ENCODE measurements at regions not wholly inside any gene's neighbourhood (a gene's known extent, or its start where the extent isn't known, plus 50 kb on each side); places are given as distances from the start of the nearest gene placed in this dataset.
"Not testable (repeated sequence)": the region's sequence is repeated elsewhere in the genome, so short reads cannot be mapped to it uniquely, and the experiment has no call there.

DNA sequence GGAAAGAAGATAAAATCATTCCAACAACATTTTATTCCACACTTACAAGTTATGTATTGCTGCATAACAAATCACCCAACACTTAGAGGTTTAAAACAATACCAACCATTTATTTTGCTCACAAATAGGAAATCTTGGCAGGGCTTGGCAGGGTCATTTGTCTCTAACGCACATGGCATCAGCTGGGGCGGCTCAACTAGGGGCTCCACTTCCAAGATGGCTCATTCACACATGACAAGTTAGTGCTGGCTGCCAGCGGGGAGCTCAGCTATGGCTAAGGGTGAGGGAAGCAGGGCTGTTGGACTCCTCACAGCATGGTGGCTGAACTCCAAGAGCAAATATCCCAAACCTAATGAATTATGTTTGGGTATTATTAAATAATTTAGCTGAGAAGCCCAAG, 377.0 kb downstream of the ZNF674 start:
- peak in 1 of 2 donors; percentile 15 for DNase-seq
- intact Hi-C loops (cut with DNase I; ENCODE audit: low total_unique reads), result no loop called here

DNA sequence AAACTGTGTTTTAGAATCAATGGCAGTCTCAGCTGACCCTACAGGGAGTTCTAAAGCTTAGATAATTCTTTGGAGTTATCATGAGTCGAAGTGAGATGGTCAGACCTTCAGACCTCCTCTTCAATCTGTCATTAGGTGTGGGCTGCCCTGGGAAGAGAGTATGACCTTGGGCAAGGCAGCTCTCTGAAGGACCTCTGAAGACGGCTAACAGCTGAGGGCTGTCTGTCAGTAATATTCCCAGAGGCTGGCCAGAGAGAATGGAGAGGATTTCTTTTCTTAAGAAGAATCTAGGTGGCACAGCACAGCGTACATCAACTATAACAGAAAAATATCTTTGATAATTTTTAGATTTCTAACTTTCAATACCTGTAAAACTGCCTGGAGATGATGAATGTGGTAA, 379.4 kb downstream of the ZNF674 start:
- Histone ChIP-seq H3K27me3 (no peaks in the 10 kb centered on the region), H3K36me3 (no peaks in the 10 kb centered on the region), H3K9me3 (no peaks in the 10 kb centered on the region), H3K4me1 (no peaks in the 10 kb centered on the region), H3K27ac (no peak overlapping the region), H3K4me3 (no peak overlapping the region)
- intact Hi-C loops (cut with DNase I; ENCODE audit: low total_unique reads), result no loop called here
- no peak for DNase-seq
- no peak for TF ChIP-seq POLR2A (IDR thresholded peaks at IDR 0.05)
- TF ChIP-seq, protein P1, sequence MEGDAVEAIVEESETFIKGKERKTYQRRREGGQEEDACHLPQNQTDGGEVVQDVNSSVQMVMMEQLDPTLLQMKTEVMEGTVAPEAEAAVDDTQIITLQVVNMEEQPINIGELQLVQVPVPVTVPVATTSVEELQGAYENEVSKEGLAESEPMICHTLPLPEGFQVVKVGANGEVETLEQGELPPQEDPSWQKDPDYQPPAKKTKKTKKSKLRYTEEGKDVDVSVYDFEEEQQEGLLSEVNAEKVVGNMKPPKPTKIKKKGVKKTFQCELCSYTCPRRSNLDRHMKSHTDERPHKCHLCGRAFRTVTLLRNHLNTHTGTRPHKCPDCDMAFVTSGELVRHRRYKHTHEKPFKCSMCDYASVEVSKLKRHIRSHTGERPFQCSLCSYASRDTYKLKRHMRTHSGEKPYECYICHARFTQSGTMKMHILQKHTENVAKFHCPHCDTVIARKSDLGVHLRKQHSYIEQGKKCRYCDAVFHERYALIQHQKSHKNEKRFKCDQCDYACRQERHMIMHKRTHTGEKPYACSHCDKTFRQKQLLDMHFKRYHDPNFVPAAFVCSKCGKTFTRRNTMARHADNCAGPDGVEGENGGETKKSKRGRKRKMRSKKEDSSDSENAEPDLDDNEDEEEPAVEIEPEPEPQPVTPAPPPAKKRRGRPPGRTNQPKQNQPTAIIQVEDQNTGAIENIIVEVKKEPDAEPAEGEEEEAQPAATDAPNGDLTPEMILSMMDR (IDR thresholded peaks at IDR 0.05), result no peak

More for the DNA sequence above, 377.0 kb downstream of the ZNF674 start:
- no peaks in the 10 kb centered on the region for H3K9me3 ChIP-seq
- no peak overlapping the region for H3K27ac ChIP-seq
- no peaks in the 10 kb centered on the region for H3K36me3 ChIP-seq
- H3K4me1 ChIP-seq, result no peaks in the 10 kb centered on the region
- no peaks in the 10 kb centered on the region for H3K27me3 ChIP-seq
- no peak overlapping the region for H3K4me3 ChIP-seq
- no peak for TF ChIP-seq POLR2A (IDR thresholded peaks at IDR 0.05)
- TF ChIP-seq, protein P1 (IDR thresholded peaks at IDR 0.05), result no peak

DNA sequence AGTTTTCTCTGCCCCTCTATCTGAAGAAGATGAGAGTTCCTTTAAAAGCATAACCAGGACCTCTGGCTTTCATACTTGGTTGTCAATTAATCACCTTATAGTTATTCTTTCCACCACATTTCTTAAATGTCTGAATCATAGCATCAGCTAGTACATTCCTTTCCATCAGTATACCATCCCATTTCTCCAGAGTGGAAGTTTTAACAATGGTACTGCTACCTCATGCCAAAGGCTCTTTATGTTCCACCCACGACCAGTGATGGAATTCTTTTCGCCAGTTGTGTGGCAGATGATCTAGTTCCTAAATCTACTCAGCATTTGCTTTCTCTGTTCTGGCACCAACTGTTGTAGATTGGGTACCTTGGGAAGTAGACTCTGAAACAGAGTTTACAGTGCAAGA, 379.8 kb downstream of the ZNF674 start:
- no peak for TF ChIP-seq POLR2A (IDR thresholded peaks at IDR 0.05)
- TF ChIP-seq, protein P1 (IDR thresholded peaks at IDR 0.05), result no peak
- intact Hi-C loops (cut with DNase I; ENCODE audit: low total_unique reads), result no loop called here
- no peaks in the 10 kb centered on the region for H3K36me3 ChIP-seq
- H3K9me3 ChIP-seq, result no peaks in the 10 kb centered on the region
- no peak for DNase-seq
- no peaks in the 10 kb centered on the region for H3K27me3 ChIP-seq
- H3K27ac ChIP-seq, result no peak overlapping the region
- H3K4me1 ChIP-seq, result no peaks in the 10 kb centered on the region
- H3K4me3 ChIP-seq, result no peak overlapping the region

DNA sequence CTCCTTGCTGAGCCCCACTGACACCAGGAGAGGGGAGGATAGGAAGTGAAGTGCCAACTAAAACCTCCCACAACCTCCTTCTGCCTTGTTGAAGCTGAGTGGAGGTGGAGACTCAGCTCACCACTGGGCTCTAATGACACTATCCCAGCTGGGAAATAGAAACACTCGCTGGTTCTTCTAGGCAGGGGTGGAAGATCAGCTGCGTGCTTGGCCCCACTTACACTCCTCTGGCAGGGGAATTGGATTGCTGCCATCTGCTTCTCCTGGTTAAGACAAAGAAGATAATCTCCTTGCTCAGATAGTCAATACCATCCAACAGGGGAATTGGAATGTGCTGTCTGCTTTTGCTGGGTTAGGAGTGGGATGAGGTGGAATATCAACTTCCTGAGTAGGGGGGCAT, 392.5 kb downstream of the ZNF674 start:
- intact Hi-C loops (cut with DNase I; ENCODE audit: low total_unique reads), result no loop called here
- TF ChIP-seq, protein P1 (IDR thresholded peaks at IDR 0.05), result no peak
- TF ChIP-seq POLR2A (IDR thresholded peaks at IDR 0.05), result no peak
- no peak for DNase-seq
- Histone ChIP-seq H3K36me3 (no peaks in the 10 kb centered on the region), H3K27me3 (no peaks in the 10 kb centered on the region), H3K9me3 (no peaks in the 10 kb centered on the region), H3K4me3 (no peak overlapping the region), H3K4me1 (no peaks in the 10 kb centered on the region), H3K27ac (no peak overlapping the region)

DNA sequence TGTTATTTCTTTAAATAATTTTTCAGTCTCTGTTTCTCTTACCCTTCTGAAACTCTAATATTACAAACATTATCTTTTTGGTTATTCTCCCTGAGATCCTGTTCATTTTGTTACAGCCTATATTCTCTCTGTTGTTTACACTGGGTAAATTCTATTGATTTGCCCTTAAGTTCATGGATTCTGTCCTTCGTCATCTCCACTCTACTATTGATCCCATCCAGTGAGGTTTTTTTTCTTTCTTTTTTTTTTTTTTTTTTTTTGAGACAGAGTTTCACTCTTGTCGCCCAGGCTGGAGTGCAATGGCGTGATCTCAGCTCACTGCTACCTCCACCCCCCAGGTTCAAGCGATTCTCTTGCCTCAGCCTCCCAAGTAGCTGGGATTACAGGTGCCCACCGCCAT, 393.9 kb downstream of the ZNF674 start:
- intact Hi-C loops (cut with DNase I; ENCODE audit: low total_unique reads); H3K4me1 ChIP-seq; H3K9me3 ChIP-seq; H3K27ac ChIP-seq; DNase-seq; H3K36me3 ChIP-seq; H3K27me3 ChIP-seq; H3K4me3 ChIP-seq: not testable (repeated sequence)

DNA sequence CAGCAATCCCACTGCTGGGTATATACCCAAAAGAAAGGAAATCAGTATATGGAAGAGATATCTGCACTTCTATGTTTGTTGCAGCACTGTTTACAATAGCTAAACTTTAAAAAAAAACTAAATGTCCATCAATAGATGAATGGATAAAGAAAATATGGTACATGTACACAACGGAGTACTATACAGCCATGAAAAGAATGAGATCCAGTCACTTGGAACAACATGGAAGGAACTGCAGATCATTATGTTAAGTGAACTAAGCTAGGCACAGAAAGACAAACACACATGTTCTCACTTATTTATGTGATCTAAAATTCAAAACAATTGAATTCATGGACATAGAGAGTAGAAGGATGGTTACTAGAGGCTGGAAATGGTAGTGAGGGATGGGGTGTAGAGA, 400.7 kb downstream of the ZNF674 start:
- H3K36me3 ChIP-seq, result no peaks in the 10 kb centered on the region
- no peaks in the 10 kb centered on the region for H3K9me3 ChIP-seq
- no peak overlapping the region for H3K4me3 ChIP-seq
- intact Hi-C loops (cut with DNase I; ENCODE audit: low total_unique reads), result no loop called here
- peaks cover 0 to 4% of the 10 kb centered on the region in 2 donors for H3K27me3 ChIP-seq
- no peak overlapping the region for H3K27ac ChIP-seq
- DNase-seq, result no peak
- no peak for TF ChIP-seq POLR2A (IDR thresholded peaks at IDR 0.05)
- TF ChIP-seq, protein P1 (IDR thresholded peaks at IDR 0.05), result no peak
- H3K4me1 ChIP-seq, result no peaks in the 10 kb centered on the region
